ENCODE measurements at regions not wholly inside any gene's neighbourhood (a gene's known extent, or its start where the extent isn't known, plus 50 kb on each side); places are given as distances from the start of the nearest gene placed in this dataset.

- FAIRE-seq (no peak), ATAC-seq (peak; percentile 47), DNase-seq (ENCODE audit: low spot score) (peak; percentile 8)
- no peak overlapping the region for H2AFZ ChIP-seq (ENCODE audit: low read length)
- WGBS (ENCODE audit: low lambda C conversion rate) = 40% methylated on average over 16 of the region's 16 CpGs
- POLR2A ChIA-PET = no interaction called here
- peak; percentile 22; the same call in 1 of the 2 replicates for TF ChIP-seq STAG1 (CRISPR knock-in tag; IDR thresholded peaks at IDR 0.05)
- no peak for TF ChIP-seq MIXL1 (CRISPR knock-in tag; IDR thresholded peaks at IDR 0.05)
- intact Hi-C loops (cut with micrococcal nuclease; ENCODE audit: unreplicated experiment) = no loop called here
- BruUV-seq (replicated peaks) = no TSS peak
- H3K9ac ChIP-seq (ENCODE audit: insufficient read depth, low read depth, low read length) = no peak overlapping the region
- peaks cover 2 to 13% of the 10 kb centered on the region in 2 experiments; a peak in 4 of 5 replicates for H3K27me3 ChIP-seq (ENCODE audit: control insufficient read depth in 1 of 2, insufficient read depth in 2 of 2, low read length in 2 of 2)
- no peak overlapping the region for H3K4me2 ChIP-seq (ENCODE audit: low read depth, low read length)
- H3K36me3 ChIP-seq (replicated peaks in 1 of 2; ENCODE audit: control insufficient read depth in 1 of 2, insufficient read depth in 2 of 2, low read length in 2 of 2) = no peaks in the 10 kb centered on the region
- H4K20me1 ChIP-seq (ENCODE audit: insufficient read depth, low read length) = no peaks in the 10 kb centered on the region
- H3K9me3 ChIP-seq (ENCODE audit: low read length) = no peaks in the 10 kb centered on the region
- CTCF ChIA-PET (ENCODE audit: low intra/inter-chr PET ratio, low total read pairs) = no interaction called here
- no peaks in the 10 kb centered on the region for H3K79me2 ChIP-seq (ENCODE audit: insufficient read depth, low read length)
- no peak overlapping the region for H3K4me3 ChIP-seq (replicated peaks in 1 of 3; ENCODE audit: insufficient read depth in 1 of 3, low read depth in 2 of 3, low read length in 3 of 3)
- no peak overlapping the region for H3K27ac ChIP-seq (ENCODE audit: extremely low read length, insufficient read depth, low read length)
- in situ Hi-C loops (cut with HindIII; ENCODE audit: extremely low pct_ligation_motif_present, low pct_unique_long_range_greater_than_20kb) = no loop called here
- peaks cover 10% of the 10 kb centered on the region for H3K4me1 ChIP-seq (ENCODE audit: insufficient read depth, low read length)
Observed at GRCh38 chr16:73329358-73330286, 281.7 kb upstream of the ZFHX3 start.

- Histone ChIP-seq H4K20me1 (ENCODE audit: insufficient read depth, low read length) (no peaks in the 10 kb centered on the region), H2AFZ (ENCODE audit: low read length) (no peak overlapping the region), H3K9ac (ENCODE audit: insufficient read depth, low read depth, low read length) (no peak overlapping the region), H3K27ac (ENCODE audit: extremely low read length, insufficient read depth, low read length) (no peak overlapping the region), H3K79me2 (ENCODE audit: insufficient read depth, low read length) (no peaks in the 10 kb centered on the region), H3K4me1 (ENCODE audit: insufficient read depth, low read length) (peaks cover 10% of the 10 kb centered on the region), H3K4me3 (replicated peaks in 1 of 3; ENCODE audit: insufficient read depth in 1 of 3, low read depth in 2 of 3, low read length in 3 of 3) (no peak overlapping the region), H3K36me3 (replicated peaks in 1 of 2; ENCODE audit: control insufficient read depth in 1 of 2, insufficient read depth in 2 of 2, low read length in 2 of 2) (no peaks in the 10 kb centered on the region), H3K27me3 (ENCODE audit: control insufficient read depth in 1 of 2, insufficient read depth in 2 of 2, low read length in 2 of 2) (peaks cover 2 to 14% of the 10 kb centered on the region in 2 experiments; a peak in 4 of 5 replicates), H3K4me2 (ENCODE audit: low read depth, low read length) (no peak overlapping the region), H3K9me3 (ENCODE audit: low read length) (no peaks in the 10 kb centered on the region)
- no TSS peak for BruUV-seq (replicated peaks)
- intact Hi-C loops (cut with micrococcal nuclease; ENCODE audit: unreplicated experiment) = no loop called here
- in situ Hi-C loops (cut with HindIII; ENCODE audit: extremely low pct_ligation_motif_present, low pct_unique_long_range_greater_than_20kb) = no loop called here
- FAIRE-seq (no peak), DNase-seq (ENCODE audit: low spot score) (peak; percentile 32), ATAC-seq (peak; percentile 68)
- ChIA-PET CTCF (ENCODE audit: low intra/inter-chr PET ratio, low total read pairs) (no interaction called here), POLR2A (no interaction called here)
- WGBS (ENCODE audit: low lambda C conversion rate) = 15% methylated on average over 5 of the region's 5 CpGs
- TF ChIP-seq ZKSCAN1 (IDR thresholded peaks at IDR 0.05; ENCODE audit: low read length) (no peak), ZFP91 (CRISPR knock-in tag; IDR thresholded peaks at IDR 0.05; ENCODE audit: borderline replicate concordance) (no peak), ZEB1 (IDR thresholded peaks at IDR 0.05; ENCODE audit: insufficient replicate concordance, low read depth) (no peak), PRDM15 (CRISPR knock-in tag; IDR thresholded peaks at IDR 0.05) (no peak), ZNF121 (CRISPR knock-in tag; IDR thresholded peaks at IDR 0.05) (no peak), ZFYVE20 (CRISPR knock-in tag; IDR thresholded peaks at IDR 0.05; ENCODE audit: borderline replicate concordance, low read depth) (no peak)
Observed at GRCh38 chr16:73326770-73327470, 279.0 kb upstream of the ZFHX3 start.

Measured in HepG2 (cell line).